ENCODE measurements at regions not wholly inside any gene's neighbourhood (a gene's known extent, or its start where the extent isn't known, plus 50 kb on each side); places are given as distances from the start of the nearest gene placed in this dataset.

- no peak for TF ChIP-seq ZNF449 (tag by site-specific recombination; IDR thresholded peaks at IDR 0.05)
- TF ChIP-seq ZNF404 (tag by site-specific recombination; IDR thresholded peaks at IDR 0.05), result no peak
- TF ChIP-seq BCL11A (tag by site-specific recombination; IDR thresholded peaks at IDR 0.05; ENCODE audit: low read depth), result no peak
These were observed 64.2 kb upstream of the TMEM17 start (continued) for GRCh38 chr2:62569907-62570841.

- H3K36me3 ChIP-seq (ENCODE audit: control insufficient read depth in 2 of 2, insufficient read depth in 1 of 2, low read length in 2 of 2), result no peaks in the 10 kb centered on the region
- CTCF ChIA-PET, result interaction anchor here (0.7 kb wide), 1 partner anchor 21 kb away, joined by 4 read pairs; no protein-coding TSS in a partner anchor
- TF ChIP-seq ZFHX2 (tag by site-specific recombination; conservative IDR thresholded peaks at IDR 0.05) (no peak), SP7 (tag by site-specific recombination; IDR thresholded peaks at IDR 0.05) (peak; percentile 95), ZBTB44 (tag by site-specific recombination; IDR thresholded peaks at IDR 0.05) (0 out of 2 replicates have a peak, but pooled peaks have one; percentile 24), TRIM28 (IDR thresholded peaks at IDR 0.05; ENCODE audit: borderline replicate concordance, low read length) (peak; percentile 65; the same call in 1 of the 2 replicates), GLI2 (tag by site-specific recombination; IDR thresholded peaks at IDR 0.05; ENCODE audit: borderline replicate concordance, low read depth) (no peak), PRDM6 (tag by site-specific recombination; IDR thresholded peaks at IDR 0.05) (peak; percentile 64; the same call in 1 of the 2 replicates), ZNF843 (tag by site-specific recombination; IDR thresholded peaks at IDR 0.05) (no peak; the same call in 1 of the 2 replicates), GFI1B (tag by site-specific recombination; IDR thresholded peaks at IDR 0.05) (peak; percentile 47; the same call in 1 of the 2 replicates), MEIS1 (CRISPR knock-in tag; IDR thresholded peaks at IDR 0.05; ENCODE audit: borderline replicate concordance) (no peak), FEZF1 (tag by site-specific recombination; IDR thresholded peaks at IDR 0.05) (peak; percentile 82), ZBTB49 (tag by site-specific recombination; IDR thresholded peaks at IDR 0.05; ENCODE audit: low read depth) (no peak), OSR2 (tag by site-specific recombination; IDR thresholded peaks at IDR 0.05) (peak; percentile 25; the same call in 1 of the 2 replicates), WT1 (tag by site-specific recombination; IDR thresholded peaks at IDR 0.05) (peak; percentile 53), ZBTB17 (tag by site-specific recombination; IDR thresholded peaks at IDR 0.05) (0 out of 2 replicates have a peak, but pooled peaks have one; percentile 17), ZNF629 (tag by site-specific recombination; IDR thresholded peaks at IDR 0.05) (no peak)
- POLR2A ChIA-PET, result no interaction called here
- H3K27ac ChIP-seq (ENCODE audit: extremely low read depth, low read depth, low read length), result no peak overlapping the region
- no peaks in the 10 kb centered on the region for H3K9me3 ChIP-seq (ENCODE audit: control insufficient read depth, insufficient read depth, low read depth, low read length)
- no peak overlapping the region for H3K4me3 ChIP-seq (ENCODE audit: low read depth, low read length)
- peaks cover 7% of the 10 kb centered on the region; the same call in 1 of the 2 replicates for H3K4me1 ChIP-seq (ENCODE audit: control insufficient read depth, insufficient read depth, low read length)
These were observed 63.2 kb upstream of the TMEM17 start for GRCh38 chr2:62568983-62569837.

Measured in HEK293 (cell line).